HL-60 (cell line): ENCODE measurements at regions not wholly inside any gene's neighbourhood (a gene's known extent, or its start where the extent isn't known, plus 50 kb on each side); places are given as distances from the start of the nearest gene placed in this dataset.
A peak's percentile ranks its signal among the peaks of the same experiment; 100 is the strongest.

Source experiments
- DNase-seq, 2 experiments: peaks; one replicate each; pipeline ENCODE4 v3.0.0-alpha.2; 2010 to 2020; ENCODE audit warnings: low read depth in 1 of 2, low spot score in 1 of 2
- H3K27ac ChIP-seq: fragments of 250-450 bp; sonication (Bioruptor Pico); replicated peaks from 2 replicates; pipeline ENCODE4 v1.5.1; 2020; ENCODE audit warnings: mild to moderate bottlenecking, moderate library complexity
- H3K27me3 ChIP-seq: fragments of 250-450 bp; sonication (Bioruptor Pico); 2 replicates; pipeline ENCODE4 v1.5.1; 2021; ENCODE audit warnings: mild to moderate bottlenecking, moderate library complexity; ENCODE audit not compliant: insufficient read depth, poor library complexity, severe bottlenecking
- H3K4me3 ChIP-seq: replicated peaks from 2 replicates; pipeline ENCODE4 v1.5.1; 2011; ENCODE audit warnings: mild to moderate bottlenecking, control low read depth, low read length; ENCODE audit not compliant: insufficient read depth
- GABPA ChIP-seq: IDR thresholded peaks from 2 replicates; pipeline ENCODE4 v1.6.1; 2012; ENCODE audit warnings: low read depth
- POLR2AphosphoS5 ChIP-seq: IDR thresholded peaks from 2 replicates; pipeline ENCODE4 v1.6.1; 2012; ENCODE audit warnings: low read depth
- SPI1 ChIP-seq: IDR thresholded peaks from 2 replicates; pipeline ENCODE4 v1.6.1; 2012; ENCODE audit warnings: low read depth, mild to moderate bottlenecking, borderline replicate concordance
- TF ChIP-seq, protein P1 (sequence below): IDR thresholded peaks from 2 replicates; pipeline ENCODE4 v1.6.1; 2012; ENCODE audit warnings: low read depth; ENCODE audit not compliant: insufficient replicate concordance
- TF ChIP-seq, protein P2 (sequence below): IDR thresholded peaks from one replicate; pipeline ENCODE4 v1.5.1; 2011; ENCODE audit warnings: low read length, control low read depth, inconsistent platforms; ENCODE audit not compliant: insufficient read depth

DNA sequence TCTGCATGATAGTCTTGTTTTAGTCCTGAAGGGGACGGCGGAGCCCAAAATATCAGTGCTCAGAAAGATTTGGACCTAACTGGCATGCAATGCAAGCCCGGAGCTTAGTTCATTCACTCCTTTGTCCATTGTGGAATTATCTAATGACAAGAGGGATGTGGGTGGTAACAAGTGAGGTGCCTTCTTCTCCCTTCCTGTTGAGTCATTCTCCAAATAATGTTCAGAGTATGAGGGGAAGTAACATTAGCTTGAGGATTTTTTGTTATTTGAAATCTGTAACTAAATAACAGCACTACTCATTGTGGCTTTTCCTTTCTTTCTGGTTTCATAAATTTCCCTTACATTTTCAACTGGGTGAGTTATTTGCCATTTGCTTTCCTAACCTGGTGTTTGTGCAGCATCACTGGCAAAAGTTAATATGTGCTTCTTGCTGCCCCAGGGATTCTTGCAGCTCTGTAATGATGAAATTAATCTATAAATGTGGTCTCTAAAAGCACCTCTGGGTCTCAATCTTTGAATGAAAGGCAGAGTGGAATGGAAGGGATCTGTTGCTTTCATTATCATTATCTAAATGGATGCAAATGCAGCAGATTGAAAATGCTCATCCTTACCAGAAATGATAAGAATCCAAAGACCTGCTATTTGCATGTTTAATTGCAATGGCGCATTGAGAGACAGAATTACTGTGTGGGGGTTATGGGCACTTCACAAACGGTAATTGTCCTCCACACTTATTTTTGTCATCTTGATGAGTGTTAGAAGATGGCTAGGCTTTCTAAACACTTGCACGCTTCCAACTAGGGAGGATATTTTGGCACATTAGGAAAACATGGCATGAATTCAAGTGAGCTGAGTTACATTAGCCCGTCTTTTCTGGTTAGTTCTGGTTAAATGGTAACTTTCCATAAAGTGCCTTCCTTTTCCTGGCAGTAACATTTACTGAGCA is 89.9 kb upstream of the MITF start:
- no peak for DNase-seq
- no peak overlapping the region for H3K4me3 ChIP-seq

DNA sequence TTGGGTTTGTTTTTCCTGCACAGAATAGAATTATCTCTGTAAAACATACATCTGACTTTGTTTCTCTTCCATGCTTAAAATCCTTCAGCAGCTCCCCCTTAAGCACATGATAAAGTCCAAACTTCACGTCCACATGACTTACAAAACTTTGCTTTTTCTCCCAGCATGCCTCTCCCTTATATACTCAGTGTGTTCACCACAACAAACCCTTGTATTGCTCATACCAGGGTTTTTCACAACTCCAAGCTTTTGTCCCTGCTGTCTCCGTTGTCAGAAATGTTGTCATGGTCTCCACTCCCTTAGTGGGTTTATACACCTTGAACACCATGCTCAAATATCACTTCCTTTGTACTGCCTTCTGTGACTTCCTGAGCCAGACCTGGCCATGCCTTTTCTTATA is 91.1 kb upstream of the MITF start:
- Histone ChIP-seq H3K4me3 (no peak overlapping the region), H3K27me3 (no peaks in the 10 kb centered on the region), H3K27ac (no peak overlapping the region)
- TF ChIP-seq, protein P1, sequence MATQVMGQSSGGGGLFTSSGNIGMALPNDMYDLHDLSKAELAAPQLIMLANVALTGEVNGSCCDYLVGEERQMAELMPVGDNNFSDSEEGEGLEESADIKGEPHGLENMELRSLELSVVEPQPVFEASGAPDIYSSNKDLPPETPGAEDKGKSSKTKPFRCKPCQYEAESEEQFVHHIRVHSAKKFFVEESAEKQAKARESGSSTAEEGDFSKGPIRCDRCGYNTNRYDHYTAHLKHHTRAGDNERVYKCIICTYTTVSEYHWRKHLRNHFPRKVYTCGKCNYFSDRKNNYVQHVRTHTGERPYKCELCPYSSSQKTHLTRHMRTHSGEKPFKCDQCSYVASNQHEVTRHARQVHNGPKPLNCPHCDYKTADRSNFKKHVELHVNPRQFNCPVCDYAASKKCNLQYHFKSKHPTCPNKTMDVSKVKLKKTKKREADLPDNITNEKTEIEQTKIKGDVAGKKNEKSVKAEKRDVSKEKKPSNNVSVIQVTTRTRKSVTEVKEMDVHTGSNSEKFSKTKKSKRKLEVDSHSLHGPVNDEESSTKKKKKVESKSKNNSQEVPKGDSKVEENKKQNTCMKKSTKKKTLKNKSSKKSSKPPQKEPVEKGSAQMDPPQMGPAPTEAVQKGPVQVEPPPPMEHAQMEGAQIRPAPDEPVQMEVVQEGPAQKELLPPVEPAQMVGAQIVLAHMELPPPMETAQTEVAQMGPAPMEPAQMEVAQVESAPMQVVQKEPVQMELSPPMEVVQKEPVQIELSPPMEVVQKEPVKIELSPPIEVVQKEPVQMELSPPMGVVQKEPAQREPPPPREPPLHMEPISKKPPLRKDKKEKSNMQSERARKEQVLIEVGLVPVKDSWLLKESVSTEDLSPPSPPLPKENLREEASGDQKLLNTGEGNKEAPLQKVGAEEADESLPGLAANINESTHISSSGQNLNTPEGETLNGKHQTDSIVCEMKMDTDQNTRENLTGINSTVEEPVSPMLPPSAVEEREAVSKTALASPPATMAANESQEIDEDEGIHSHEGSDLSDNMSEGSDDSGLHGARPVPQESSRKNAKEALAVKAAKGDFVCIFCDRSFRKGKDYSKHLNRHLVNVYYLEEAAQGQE: no peak
- no peak for TF ChIP-seq POLR2AphosphoS5
- TF ChIP-seq, protein P2, sequence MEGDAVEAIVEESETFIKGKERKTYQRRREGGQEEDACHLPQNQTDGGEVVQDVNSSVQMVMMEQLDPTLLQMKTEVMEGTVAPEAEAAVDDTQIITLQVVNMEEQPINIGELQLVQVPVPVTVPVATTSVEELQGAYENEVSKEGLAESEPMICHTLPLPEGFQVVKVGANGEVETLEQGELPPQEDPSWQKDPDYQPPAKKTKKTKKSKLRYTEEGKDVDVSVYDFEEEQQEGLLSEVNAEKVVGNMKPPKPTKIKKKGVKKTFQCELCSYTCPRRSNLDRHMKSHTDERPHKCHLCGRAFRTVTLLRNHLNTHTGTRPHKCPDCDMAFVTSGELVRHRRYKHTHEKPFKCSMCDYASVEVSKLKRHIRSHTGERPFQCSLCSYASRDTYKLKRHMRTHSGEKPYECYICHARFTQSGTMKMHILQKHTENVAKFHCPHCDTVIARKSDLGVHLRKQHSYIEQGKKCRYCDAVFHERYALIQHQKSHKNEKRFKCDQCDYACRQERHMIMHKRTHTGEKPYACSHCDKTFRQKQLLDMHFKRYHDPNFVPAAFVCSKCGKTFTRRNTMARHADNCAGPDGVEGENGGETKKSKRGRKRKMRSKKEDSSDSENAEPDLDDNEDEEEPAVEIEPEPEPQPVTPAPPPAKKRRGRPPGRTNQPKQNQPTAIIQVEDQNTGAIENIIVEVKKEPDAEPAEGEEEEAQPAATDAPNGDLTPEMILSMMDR: no peak
- no peak for TF ChIP-seq GABPA
- TF ChIP-seq SPI1: no peak
- peak in 1 of 2 experiments; percentile 11 for DNase-seq

More for the DNA sequence above, 89.9 kb upstream of the MITF start:
- no peak overlapping the region for H3K27ac ChIP-seq
- H3K27me3 ChIP-seq: no peaks in the 10 kb centered on the region
- TF ChIP-seq GABPA: no peak
- TF ChIP-seq, protein P1: no peak
- TF ChIP-seq POLR2AphosphoS5: no peak
- TF ChIP-seq, protein P2: no peak
- TF ChIP-seq SPI1: no peak

DNA sequence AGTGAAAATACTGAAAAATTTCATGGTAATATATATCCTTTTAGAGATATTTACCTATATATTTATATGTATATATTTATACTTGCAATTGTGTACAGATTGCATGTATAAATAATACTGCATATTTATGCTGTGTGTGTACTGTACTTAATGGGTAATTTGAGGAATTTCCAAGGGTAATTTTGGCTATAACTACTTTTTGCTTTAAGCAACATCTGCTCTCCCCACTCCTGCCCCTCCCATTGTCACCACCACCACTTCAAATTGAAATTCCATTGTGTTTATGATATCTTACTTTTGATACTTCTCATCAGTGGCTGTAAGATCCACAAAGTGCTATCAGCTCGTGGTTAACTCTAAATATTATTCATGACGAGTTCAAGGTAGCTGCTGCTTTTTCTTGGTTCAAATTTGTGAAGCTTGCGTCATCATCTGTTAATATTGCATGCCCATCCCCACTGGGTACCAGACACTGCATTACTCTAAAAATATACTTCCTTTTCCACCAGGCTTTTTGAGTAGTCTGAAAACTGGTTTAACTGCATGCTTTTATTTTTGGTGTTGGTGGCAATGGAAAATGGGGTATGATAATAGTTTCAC is 91.7 kb upstream of the MITF start:
- Histone ChIP-seq H3K27me3 (no peaks in the 10 kb centered on the region), H3K27ac (no peak overlapping the region), H3K4me3 (no peak overlapping the region)
- DNase-seq: peak; percentile 31 to 52
- TF ChIP-seq GABPA (no peak), POLR2AphosphoS5 (no peak)
- TF ChIP-seq, protein P1: no peak
- TF ChIP-seq, protein P2: no peak
